Stimulated activated CD8-positive, alpha-beta memory T cell treated with anti-CD3 and anti-CD28 coated beads, Interleukin-12 subunit alpha, Interleukin-12 subunit beta, amount 100 ng/mL, for 1 hour (primary cell): ENCODE measurements at regions not wholly inside any gene's neighbourhood (a gene's known extent, or its start where the extent isn't known, plus 50 kb on each side); places are given as distances from the start of the nearest gene placed in this dataset.

Source experiments
- DNase-seq: peaks from one replicate; pipeline ENCODE4 v3.0.0-alpha.2; 2020; ENCODE audit warnings: low read depth

- no peak for DNase-seq
Measured at GRCh38 chr12:126591533-126591932, 1526.3 kb downstream of the AACS start.

GRCh38 chr12:126601184-126602170, 1536.2 kb downstream of the AACS start:
- no peak for DNase-seq

- no peak for DNase-seq
Measured at GRCh38 chr12:126602612-126603011, 1537.4 kb downstream of the AACS start.

- DNase-seq: no peak
Measured at GRCh38 chr12:126607157-126607556, 1541.9 kb downstream of the AACS start.

GRCh38 chr12:126607867-126608266, 1542.6 kb downstream of the AACS start:
- DNase-seq: no peak

- no peak for DNase-seq
Measured at GRCh38 chr12:126608607-126609175, 1543.5 kb downstream of the AACS start.

GRCh38 chr12:126616441-126616840, 1551.2 kb downstream of the AACS start:
- DNase-seq: no peak

- DNase-seq: no peak
Measured at GRCh38 chr12:126617312-126617711, 1552.1 kb downstream of the AACS start.

- DNase-seq: no peak
Measured at GRCh38 chr12:126627596-126627995, 1562.4 kb downstream of the AACS start.

- DNase-seq: no peak
Measured at GRCh38 chr12:126636821-126637220, 1571.6 kb downstream of the AACS start.

- DNase-seq: no peak
Measured at GRCh38 chr12:126644236-126645020, 1579.2 kb downstream of the AACS start.

- DNase-seq: no peak
Measured at GRCh38 chr12:126648074-126648473, 1582.8 kb downstream of the AACS start.

GRCh38 chr12:126651133-126651532, 1585.9 kb downstream of the AACS start:
- no peak for DNase-seq

GRCh38 chr12:126663304-126664094, 1598.3 kb downstream of the AACS start:
- no peak for DNase-seq

GRCh38 chr12:126667339-126667738, 1599.6 kb upstream of the TMEM132C start:
- no peak for DNase-seq

- no peak for DNase-seq
Measured at GRCh38 chr12:126668538-126668937, 1598.4 kb upstream of the TMEM132C start.

- no peak for DNase-seq
Measured at GRCh38 chr12:126668961-126669360, 1598.0 kb upstream of the TMEM132C start.

- no peak for DNase-seq
Measured at GRCh38 chr12:126676434-126676833, 1590.5 kb upstream of the TMEM132C start.

GRCh38 chr12:126681676-126682075, 1585.3 kb upstream of the TMEM132C start:
- no peak for DNase-seq

- no peak for DNase-seq
Measured at GRCh38 chr12:126684703-126685102, 1582.3 kb upstream of the TMEM132C start.

GRCh38 chr12:126685636-126686035, 1581.3 kb upstream of the TMEM132C start:
- no peak for DNase-seq

GRCh38 chr12:126688556-126688955, 1578.4 kb upstream of the TMEM132C start:
- DNase-seq: no peak
